ENCODE measurements at regions not wholly inside any gene's neighbourhood (a gene's known extent, or its start where the extent isn't known, plus 50 kb on each side); places are given as distances from the start of the nearest gene placed in this dataset.
"Not testable (repeated sequence)": the region's sequence is repeated elsewhere in the genome, so short reads cannot be mapped to it uniquely, and the experiment has no call there.

DNA sequence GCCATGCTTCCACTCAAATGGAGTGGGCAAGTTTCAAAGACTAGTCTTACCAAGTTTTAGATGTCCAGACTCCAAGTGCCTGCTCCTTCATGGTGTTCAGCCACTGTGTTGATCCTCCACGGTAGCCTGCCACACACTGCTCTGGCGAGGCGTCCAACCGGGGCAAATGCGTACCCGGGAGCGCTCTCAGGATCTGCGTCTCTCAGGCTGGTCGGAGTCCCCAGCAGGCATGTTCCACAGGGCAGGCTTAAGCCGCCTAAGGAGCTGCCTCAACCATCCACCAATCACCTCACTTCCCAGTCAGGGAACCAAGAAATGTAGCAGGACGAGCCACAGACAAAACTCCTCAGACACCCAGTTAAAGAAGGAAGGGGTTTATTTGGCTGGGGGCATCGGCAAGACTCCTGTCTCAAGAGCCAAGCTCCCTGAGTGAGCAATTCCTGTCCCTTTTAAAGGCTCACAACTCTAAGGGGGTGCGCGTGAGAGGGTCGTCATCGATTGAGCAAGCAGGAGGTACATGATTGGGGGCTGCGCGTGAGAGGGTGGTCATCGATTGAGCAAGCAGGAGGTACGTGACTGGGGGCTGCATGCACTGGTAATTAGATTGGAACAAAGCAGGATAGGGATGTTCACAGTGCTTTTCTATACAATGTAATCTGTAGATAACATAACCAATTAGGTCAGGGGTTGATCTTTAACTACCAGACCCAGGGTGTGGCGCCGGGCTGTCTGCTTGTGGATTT lies 816.2 kb downstream of the TRIB2 start:
- not testable (repeated sequence) for H3K9me3 ChIP-seq (replicated peaks; ENCODE audit: control insufficient read depth, low read depth, low read length); H3K36me3 ChIP-seq (ENCODE audit: control insufficient read depth, insufficient read depth, low read length); H3K4me1 ChIP-seq (ENCODE audit: control insufficient read depth, insufficient read depth, low read length); H3K4me3 ChIP-seq (ENCODE audit: low read length); H3K27me3 ChIP-seq (ENCODE audit: control insufficient read depth, insufficient read depth, low read length); DNase-seq; H3K27ac ChIP-seq (ENCODE audit: low read length)
- 86% methylated on average over 16 of the region's 22 CpGs for WGBS (ENCODE audit: insufficient coverage)

DNA sequence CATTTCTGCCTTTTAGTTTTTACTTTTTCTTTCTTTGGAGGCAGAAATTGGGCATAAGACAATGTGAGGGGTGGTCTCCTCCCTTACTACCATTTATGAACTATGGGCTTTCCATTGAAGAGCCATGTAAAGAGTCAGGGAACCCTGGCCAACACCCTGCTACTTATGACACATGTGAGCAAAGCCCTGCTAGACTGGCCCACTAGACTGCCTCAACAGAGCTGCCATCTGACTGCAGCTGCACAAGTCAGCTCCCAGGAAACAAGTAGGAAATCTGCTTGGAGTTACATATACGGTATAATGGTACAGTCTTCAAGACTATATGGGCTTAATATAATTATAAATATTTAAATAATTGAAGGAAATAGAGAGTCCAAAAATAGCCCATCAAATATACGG lies 816.8 kb downstream of the TRIB2 start:
- Histone ChIP-seq H3K9me3 (replicated peaks; ENCODE audit: control insufficient read depth, low read depth, low read length) (no peaks in the 10 kb centered on the region), H3K27me3 (ENCODE audit: control insufficient read depth, insufficient read depth, low read length) (no peaks in the 10 kb centered on the region), H3K4me3 (ENCODE audit: low read length) (no peak overlapping the region), H3K27ac (ENCODE audit: low read length) (no peak overlapping the region), H3K4me1 (ENCODE audit: control insufficient read depth, insufficient read depth, low read length) (no peaks in the 10 kb centered on the region), H3K36me3 (ENCODE audit: control insufficient read depth, insufficient read depth, low read length) (no peaks in the 10 kb centered on the region)
- DNase-seq = no peak
- no CpG with 5 or more reads among the region's 2 CpGs for WGBS (ENCODE audit: insufficient coverage)

DNA sequence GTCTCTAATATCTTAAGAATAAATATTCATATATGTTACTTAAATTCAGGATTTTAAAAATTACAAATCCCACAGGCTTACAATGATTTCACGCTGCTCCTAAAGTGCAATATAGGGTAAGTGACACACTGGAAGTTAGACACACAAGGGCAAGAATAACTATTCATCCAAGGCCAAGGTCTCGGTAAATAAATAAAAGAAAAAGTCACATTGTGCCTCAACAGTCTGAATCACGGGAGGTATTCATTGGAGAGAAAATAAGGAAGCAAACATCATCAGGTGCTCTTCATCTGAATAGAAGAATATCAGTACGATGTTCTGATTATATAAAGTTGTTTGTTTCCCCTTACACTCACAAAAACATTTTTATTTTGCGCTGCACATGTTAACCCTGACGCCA lies 820.2 kb downstream of the TRIB2 start:
- Histone ChIP-seq H3K27me3 (ENCODE audit: control insufficient read depth, insufficient read depth, low read length) (no peaks in the 10 kb centered on the region), H3K36me3 (ENCODE audit: control insufficient read depth, insufficient read depth, low read length) (no peaks in the 10 kb centered on the region), H3K4me1 (ENCODE audit: control insufficient read depth, insufficient read depth, low read length) (no peaks in the 10 kb centered on the region), H3K27ac (ENCODE audit: low read length) (no peak overlapping the region), H3K4me3 (ENCODE audit: low read length) (no peak overlapping the region), H3K9me3 (replicated peaks; ENCODE audit: control insufficient read depth, low read depth, low read length) (no peaks in the 10 kb centered on the region)
- no peak for DNase-seq
- WGBS (ENCODE audit: insufficient coverage) = no CpG with 5 or more reads among the region's 6 CpGs

DNA sequence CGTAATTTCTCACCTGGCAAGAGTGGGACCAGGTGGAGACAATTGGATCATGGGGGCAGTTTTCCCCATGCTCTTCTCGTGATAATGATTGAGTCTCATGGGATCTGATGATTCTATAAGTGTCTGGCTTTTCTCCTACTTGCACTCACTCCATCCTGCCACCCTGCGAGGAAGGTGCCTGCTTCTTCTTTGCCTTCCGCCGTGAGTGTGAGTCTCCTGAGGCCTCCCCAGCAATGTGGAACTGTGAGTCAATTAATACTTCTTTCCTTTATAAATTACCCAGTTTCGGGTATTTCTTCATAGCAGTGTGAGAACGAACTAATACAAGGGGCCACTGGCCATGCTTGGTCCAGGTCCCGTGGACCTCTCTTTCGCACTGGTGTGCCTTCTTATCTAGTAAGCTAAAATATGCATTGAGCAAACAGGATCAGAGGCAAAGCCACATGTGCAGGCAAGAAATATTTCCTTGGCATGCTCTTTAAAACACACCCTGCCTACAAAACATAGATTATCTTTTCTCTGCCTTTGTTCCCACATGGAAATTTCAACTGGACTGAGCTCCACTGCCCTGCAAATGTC lies 821.1 kb downstream of the TRIB2 start:
- Histone ChIP-seq H3K36me3 (ENCODE audit: control insufficient read depth, insufficient read depth, low read length) (no peaks in the 10 kb centered on the region), H3K4me1 (ENCODE audit: control insufficient read depth, insufficient read depth, low read length) (no peaks in the 10 kb centered on the region), H3K27ac (ENCODE audit: low read length) (no peak overlapping the region), H3K27me3 (ENCODE audit: control insufficient read depth, insufficient read depth, low read length) (no peaks in the 10 kb centered on the region), H3K9me3 (replicated peaks; ENCODE audit: control insufficient read depth, low read depth, low read length) (no peaks in the 10 kb centered on the region), H3K4me3 (ENCODE audit: low read length) (no peak overlapping the region)
- WGBS (ENCODE audit: insufficient coverage) = 46% methylated on average over 7 of the region's 9 CpGs
- DNase-seq = no peak

DNA sequence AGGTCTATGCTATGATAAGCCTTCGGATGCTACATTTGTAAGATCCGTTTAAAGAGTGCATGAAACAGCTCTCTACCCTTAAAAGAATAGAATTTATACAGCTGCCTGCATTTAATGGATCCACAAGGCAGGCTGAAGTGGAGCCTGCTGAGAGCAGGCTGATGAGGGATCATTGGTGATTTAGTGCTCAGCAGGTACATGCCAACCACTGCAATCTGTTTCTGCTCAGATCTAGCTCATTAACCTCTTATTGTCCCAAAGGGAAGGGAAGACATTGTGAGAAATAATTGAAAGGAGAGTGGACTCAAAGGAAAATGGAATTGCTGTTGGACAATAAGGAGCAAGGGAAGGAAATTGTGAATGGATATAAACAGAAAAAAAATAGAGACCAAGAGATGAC lies 822.6 kb downstream of the TRIB2 start:
- DNase-seq = no peak
- no peaks in the 10 kb centered on the region for H3K4me1 ChIP-seq (ENCODE audit: control insufficient read depth, insufficient read depth, low read length)
- H3K27me3 ChIP-seq (ENCODE audit: control insufficient read depth, insufficient read depth, low read length) = no peaks in the 10 kb centered on the region
- no peak overlapping the region for H3K27ac ChIP-seq (ENCODE audit: low read length)
- no peak overlapping the region for H3K4me3 ChIP-seq (ENCODE audit: low read length)
- no peaks in the 10 kb centered on the region for H3K36me3 ChIP-seq (ENCODE audit: control insufficient read depth, insufficient read depth, low read length)
- no CpG with 5 or more reads among the region's 2 CpGs for WGBS (ENCODE audit: insufficient coverage)
- H3K9me3 ChIP-seq (replicated peaks; ENCODE audit: control insufficient read depth, low read depth, low read length) = no peaks in the 10 kb centered on the region

DNA sequence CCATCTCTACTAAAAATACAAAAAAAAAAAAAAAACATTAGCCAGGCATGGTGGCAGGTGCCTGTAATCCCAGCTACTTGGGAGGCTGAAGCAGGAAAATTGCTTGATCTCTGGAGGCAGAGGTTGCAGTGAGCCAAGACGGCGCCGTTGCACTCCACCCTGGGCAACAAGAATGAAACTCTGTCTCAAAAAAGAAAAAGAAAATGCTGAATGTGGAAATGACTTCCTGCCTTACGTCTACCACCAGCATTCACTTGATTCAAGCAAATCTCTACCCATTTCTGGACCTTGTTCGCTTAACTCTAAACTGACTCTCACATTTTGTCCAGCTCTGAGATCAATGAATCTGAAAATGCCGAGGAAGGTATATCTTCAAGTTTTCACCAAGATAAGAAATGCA lies 825.3 kb downstream of the TRIB2 start:
- no CpG with 5 or more reads among the region's 6 CpGs for WGBS (ENCODE audit: insufficient coverage)
- Histone ChIP-seq H3K4me3 (ENCODE audit: low read length) (no peak overlapping the region), H3K27ac (ENCODE audit: low read length) (no peak overlapping the region), H3K36me3 (ENCODE audit: control insufficient read depth, insufficient read depth, low read length) (no peaks in the 10 kb centered on the region), H3K4me1 (ENCODE audit: control insufficient read depth, insufficient read depth, low read length) (no peaks in the 10 kb centered on the region), H3K9me3 (replicated peaks; ENCODE audit: control insufficient read depth, low read depth, low read length) (no peaks in the 10 kb centered on the region), H3K27me3 (ENCODE audit: control insufficient read depth, insufficient read depth, low read length) (no peaks in the 10 kb centered on the region)
- DNase-seq = no peak

DNA sequence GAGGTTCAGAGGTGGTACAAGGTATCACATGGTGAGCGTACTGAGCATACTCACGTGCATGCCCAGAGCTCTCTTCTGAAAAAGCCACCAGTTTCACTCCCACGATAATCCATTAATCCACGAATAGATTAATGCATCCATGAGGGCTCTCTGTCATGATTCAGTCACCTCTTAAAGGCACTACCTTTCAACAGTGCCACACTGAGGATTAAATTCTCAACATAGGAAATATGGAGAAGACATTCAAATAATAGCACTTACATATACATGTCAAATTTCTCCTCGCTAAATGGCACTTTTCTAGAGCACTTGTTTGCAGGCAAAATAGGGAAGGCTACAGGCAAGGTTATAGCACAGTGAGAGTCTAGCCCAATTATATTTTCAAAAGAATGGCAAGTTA lies 825.9 kb downstream of the TRIB2 start:
- Histone ChIP-seq H3K36me3 (ENCODE audit: control insufficient read depth, insufficient read depth, low read length) (no peaks in the 10 kb centered on the region), H3K27ac (ENCODE audit: low read length) (no peak overlapping the region), H3K27me3 (ENCODE audit: control insufficient read depth, insufficient read depth, low read length) (no peaks in the 10 kb centered on the region), H3K9me3 (replicated peaks; ENCODE audit: control insufficient read depth, low read depth, low read length) (no peaks in the 10 kb centered on the region), H3K4me1 (ENCODE audit: control insufficient read depth, insufficient read depth, low read length) (no peaks in the 10 kb centered on the region), H3K4me3 (ENCODE audit: low read length) (no peak overlapping the region)
- no peak for DNase-seq
- WGBS (ENCODE audit: insufficient coverage) = 80% methylated on average over 1 of the region's 5 CpGs

DNA sequence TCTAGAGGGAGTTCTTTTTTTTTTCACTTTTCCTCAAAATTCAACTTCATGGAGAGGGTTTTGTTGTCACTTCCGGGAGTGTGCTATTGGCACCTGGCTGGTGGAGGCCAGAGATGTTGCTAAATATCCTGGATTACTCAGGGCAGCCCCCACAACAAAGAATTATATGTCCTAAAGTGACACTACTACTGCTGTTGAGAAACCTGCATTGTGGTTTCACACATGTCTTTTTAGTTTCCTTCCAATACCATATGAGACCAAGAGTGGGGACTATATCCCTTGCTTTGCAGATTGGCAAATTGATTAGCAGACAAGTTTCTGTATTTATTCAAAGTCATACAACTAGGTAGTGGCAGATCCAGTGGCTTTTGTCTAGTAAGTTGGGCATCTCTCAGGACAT lies 826.8 kb downstream of the TRIB2 start:
- WGBS (ENCODE audit: insufficient coverage) = no CpG with 5 or more reads among the region's 1 CpG
- no peak for DNase-seq
- no peaks in the 10 kb centered on the region for H3K27me3 ChIP-seq (ENCODE audit: control insufficient read depth, insufficient read depth, low read length)
- H3K27ac ChIP-seq (ENCODE audit: low read length) = no peak overlapping the region
- H3K9me3 ChIP-seq (replicated peaks; ENCODE audit: control insufficient read depth, low read depth, low read length) = no peaks in the 10 kb centered on the region
- H3K4me3 ChIP-seq (ENCODE audit: low read length) = no peak overlapping the region
- no peaks in the 10 kb centered on the region for H3K36me3 ChIP-seq (ENCODE audit: control insufficient read depth, insufficient read depth, low read length)
- no peaks in the 10 kb centered on the region for H3K4me1 ChIP-seq (ENCODE audit: control insufficient read depth, insufficient read depth, low read length)

DNA sequence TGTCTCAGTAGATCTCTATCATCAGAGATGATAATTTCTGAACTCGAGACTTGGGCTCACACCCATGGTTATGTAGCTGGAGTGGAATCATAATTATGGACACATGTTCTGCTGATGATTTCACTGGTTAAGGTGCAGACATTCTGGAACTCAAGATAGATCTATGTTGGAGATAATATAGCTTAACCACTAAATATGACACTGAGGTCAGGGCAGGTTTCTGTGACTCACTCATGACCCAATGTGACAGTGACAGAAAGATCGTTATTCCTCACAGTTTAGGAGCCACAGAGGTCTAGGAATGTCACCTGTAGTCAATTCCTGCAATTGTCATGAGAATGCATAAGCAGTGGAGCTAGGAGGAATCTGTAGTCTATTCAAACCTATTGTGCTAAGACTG lies 828.6 kb downstream of the TRIB2 start:
- Histone ChIP-seq H3K4me3 (ENCODE audit: low read length) (no peak overlapping the region), H3K27ac (ENCODE audit: low read length) (no peak overlapping the region), H3K9me3 (replicated peaks; ENCODE audit: control insufficient read depth, low read depth, low read length) (no peaks in the 10 kb centered on the region), H3K36me3 (ENCODE audit: control insufficient read depth, insufficient read depth, low read length) (no peaks in the 10 kb centered on the region), H3K4me1 (ENCODE audit: control insufficient read depth, insufficient read depth, low read length) (no peaks in the 10 kb centered on the region), H3K27me3 (ENCODE audit: control insufficient read depth, insufficient read depth, low read length) (no peaks in the 10 kb centered on the region)
- WGBS (ENCODE audit: insufficient coverage) = 0% methylated on average over 1 of the region's 2 CpGs
- DNase-seq = no peak

DNA sequence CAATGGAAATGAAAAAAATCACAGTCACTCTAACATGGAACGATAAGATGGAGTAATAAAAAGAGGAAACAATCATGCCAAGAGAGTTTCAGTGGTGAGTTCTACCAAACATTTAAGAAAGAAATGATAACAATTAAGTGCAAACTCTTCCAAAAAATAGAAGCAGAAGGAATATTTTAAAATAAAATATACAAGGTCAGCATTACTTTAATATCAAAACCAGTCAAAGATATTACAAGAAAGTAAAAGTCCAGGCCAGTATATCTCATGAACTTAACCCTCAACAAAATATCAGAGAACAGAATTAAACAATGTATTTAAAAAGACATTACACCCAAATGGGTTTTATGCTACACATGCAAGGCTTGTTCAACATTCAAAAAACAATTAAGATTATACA lies 829.4 kb downstream of the TRIB2 start:
- no peak overlapping the region for H3K4me3 ChIP-seq (ENCODE audit: low read length)
- H3K4me1 ChIP-seq (ENCODE audit: control insufficient read depth, insufficient read depth, low read length) = no peaks in the 10 kb centered on the region
- WGBS (ENCODE audit: insufficient coverage) = no CpG with 5 or more reads among the region's 1 CpG
- H3K9me3 ChIP-seq (replicated peaks; ENCODE audit: control insufficient read depth, low read depth, low read length) = no peaks in the 10 kb centered on the region
- no peak overlapping the region for H3K27ac ChIP-seq (ENCODE audit: low read length)
- no peaks in the 10 kb centered on the region for H3K36me3 ChIP-seq (ENCODE audit: control insufficient read depth, insufficient read depth, low read length)
- no peaks in the 10 kb centered on the region for H3K27me3 ChIP-seq (ENCODE audit: control insufficient read depth, insufficient read depth, low read length)
- no peak for DNase-seq
